Mucosa of descending colon (tissue), 3 donors: ENCODE measurements at regions not wholly inside any gene's neighbourhood (a gene's known extent, or its start where the extent isn't known, plus 50 kb on each side); places are given as distances from the start of the nearest gene placed in this dataset.
"Not testable (repeated sequence)": the region's sequence is repeated elsewhere in the genome, so short reads cannot be mapped to it uniquely, and the experiment has no call there.

ENCODE experiments used
- ATAC-seq: fragments of 200-7000 bp; cut with Tn5 transposase; one replicate; pipeline ENCODE4 v1.9.1; 2020; ENCODE audit warnings: mild to moderate bottlenecking, moderate library complexity
- DNase-seq, 3 donors: peaks; one replicate each; pipeline ENCODE4 v3.0.0-alpha.2; 2020
- H3K36me3 ChIP-seq: fragments of 200-600 bp; one replicate; pipeline ENCODE4 v1.8.0; 2021; ENCODE audit warnings: low read depth, mild to moderate bottlenecking
- H3K4me1 ChIP-seq: fragments of 200-600 bp; one replicate; pipeline ENCODE4 v1.8.0; 2021; ENCODE audit warnings: low read depth, mild to moderate bottlenecking
- H3K4me3 ChIP-seq: fragments of 200-600 bp; one replicate; pipeline ENCODE4 v1.8.0; 2021; ENCODE audit warnings: mild to moderate bottlenecking
- H3K9me3 ChIP-seq: fragments of 200-600 bp; one replicate; pipeline ENCODE4 v1.8.0; 2021; ENCODE audit warnings: mild to moderate bottlenecking
- CTCF ChIP-seq: fragments of 200-600 bp; IDR thresholded peaks from one replicate; pipeline ENCODE4 v1.8.0; 2022; ENCODE audit warnings: antibody characterized with exemption, mild to moderate bottlenecking
- intact Hi-C, 2 donors: fragments of 100-400 bp; cut with DNase I in 1 of 2; cut with micrococcal nuclease in 1 of 2; formaldehyde crosslinking; loops; one replicate each; pipeline versions ENCODE4 v1.11.0 to v1.11.1; 2022; cut with DNase I, micrococcal nuclease
- donor health status: DM: no; HTN: no; CAD: no; lungs with moderate emphysema.
- donor health status: DM: no; HTN: no; CAD: no.
- donor health status: DM: no; HTN: yes; CAD: no.

- intact Hi-C loops: no loop called here
- Histone ChIP-seq H3K36me3 (no peaks in the 10 kb centered on the region), H3K4me3 (no peak overlapping the region), H3K4me1 (no peaks in the 10 kb centered on the region), H3K9me3 (peaks cover 27% of the 10 kb centered on the region)
- DNase-seq: no peak
- TF ChIP-seq CTCF: no peak
- ATAC-seq: no peak
These were observed 242.9 kb upstream of the UBASH3B start for GRCh38 chr11:122412581-122412980.

GRCh38 chr11:122406466-122406865, 249.1 kb upstream of the UBASH3B start:
- Histone ChIP-seq H3K4me1 (no peaks in the 10 kb centered on the region), H3K36me3 (no peaks in the 10 kb centered on the region), H3K9me3 (no peaks in the 10 kb centered on the region), H3K4me3 (no peak overlapping the region)
- ATAC-seq: no peak
- TF ChIP-seq CTCF: no peak
- no peak for DNase-seq
- intact Hi-C loops: no loop called here

GRCh38 chr11:122405547-122406341, 249.8 kb upstream of the UBASH3B start:
- Histone ChIP-seq H3K9me3 (no peaks in the 10 kb centered on the region), H3K36me3 (no peaks in the 10 kb centered on the region), H3K4me1 (no peaks in the 10 kb centered on the region), H3K4me3 (no peak overlapping the region)
- TF ChIP-seq CTCF: no peak
- ATAC-seq (no peak), DNase-seq (no peak)
- intact Hi-C loops: no loop called here

- peaks cover 3% of the 10 kb centered on the region for H3K9me3 ChIP-seq
- ATAC-seq: no peak
- no peaks in the 10 kb centered on the region for H3K4me1 ChIP-seq
- no peaks in the 10 kb centered on the region for H3K36me3 ChIP-seq
- H3K4me3 ChIP-seq: no peak overlapping the region
- TF ChIP-seq CTCF: no peak
- DNase-seq: no peak
- intact Hi-C loops: no loop called here
These were observed 251.0 kb upstream of the UBASH3B start for GRCh38 chr11:122404571-122404970.

GRCh38 chr11:122401581-122401980, 253.9 kb upstream of the UBASH3B start:
- H3K4me3 ChIP-seq, H3K9me3 ChIP-seq, intact Hi-C loops, DNase-seq, ATAC-seq, H3K36me3 ChIP-seq, H3K4me1 ChIP-seq: not testable (repeated sequence)

- intact Hi-C loops: no loop called here
- Histone ChIP-seq H3K9me3 (peaks cover 3% of the 10 kb centered on the region), H3K36me3 (no peaks in the 10 kb centered on the region), H3K4me1 (no peaks in the 10 kb centered on the region), H3K4me3 (no peak overlapping the region)
- no peak for TF ChIP-seq CTCF
- DNase-seq (no peak), ATAC-seq (no peak)
These were observed 256.1 kb upstream of the UBASH3B start for GRCh38 chr11:122399375-122399774.
